ENCODE measurements at regions not wholly inside any gene's neighbourhood (a gene's known extent, or its start where the extent isn't known, plus 50 kb on each side); places are given as distances from the start of the nearest gene placed in this dataset.

DNA sequence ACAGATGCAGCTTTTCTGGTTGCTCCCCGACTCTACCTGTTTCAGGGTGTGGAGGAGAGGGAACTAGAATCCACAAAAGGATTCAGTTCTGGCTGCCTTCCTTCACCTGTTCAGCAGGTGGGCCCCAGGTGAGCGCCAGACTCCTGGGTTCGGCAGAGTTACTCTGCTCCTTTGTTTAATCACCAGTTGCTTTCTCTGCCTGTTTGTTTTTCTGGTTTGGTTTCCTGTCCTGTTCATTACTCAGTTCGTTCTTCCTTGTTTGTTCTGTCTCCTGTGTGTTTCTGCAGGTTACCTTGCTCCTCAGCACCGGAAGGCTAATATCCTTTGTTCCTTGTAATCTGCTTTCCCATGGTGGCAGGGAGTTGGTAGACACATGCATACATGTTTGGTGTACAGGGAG lies 508.5 kb upstream of the ATP11B start:
- TF ChIP-seq, protein P1, sequence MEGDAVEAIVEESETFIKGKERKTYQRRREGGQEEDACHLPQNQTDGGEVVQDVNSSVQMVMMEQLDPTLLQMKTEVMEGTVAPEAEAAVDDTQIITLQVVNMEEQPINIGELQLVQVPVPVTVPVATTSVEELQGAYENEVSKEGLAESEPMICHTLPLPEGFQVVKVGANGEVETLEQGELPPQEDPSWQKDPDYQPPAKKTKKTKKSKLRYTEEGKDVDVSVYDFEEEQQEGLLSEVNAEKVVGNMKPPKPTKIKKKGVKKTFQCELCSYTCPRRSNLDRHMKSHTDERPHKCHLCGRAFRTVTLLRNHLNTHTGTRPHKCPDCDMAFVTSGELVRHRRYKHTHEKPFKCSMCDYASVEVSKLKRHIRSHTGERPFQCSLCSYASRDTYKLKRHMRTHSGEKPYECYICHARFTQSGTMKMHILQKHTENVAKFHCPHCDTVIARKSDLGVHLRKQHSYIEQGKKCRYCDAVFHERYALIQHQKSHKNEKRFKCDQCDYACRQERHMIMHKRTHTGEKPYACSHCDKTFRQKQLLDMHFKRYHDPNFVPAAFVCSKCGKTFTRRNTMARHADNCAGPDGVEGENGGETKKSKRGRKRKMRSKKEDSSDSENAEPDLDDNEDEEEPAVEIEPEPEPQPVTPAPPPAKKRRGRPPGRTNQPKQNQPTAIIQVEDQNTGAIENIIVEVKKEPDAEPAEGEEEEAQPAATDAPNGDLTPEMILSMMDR (IDR thresholded peaks at IDR 0.05; ENCODE audit: low read depth, low read length, missing input control), result no peak
- TF ChIP-seq, protein P2, sequence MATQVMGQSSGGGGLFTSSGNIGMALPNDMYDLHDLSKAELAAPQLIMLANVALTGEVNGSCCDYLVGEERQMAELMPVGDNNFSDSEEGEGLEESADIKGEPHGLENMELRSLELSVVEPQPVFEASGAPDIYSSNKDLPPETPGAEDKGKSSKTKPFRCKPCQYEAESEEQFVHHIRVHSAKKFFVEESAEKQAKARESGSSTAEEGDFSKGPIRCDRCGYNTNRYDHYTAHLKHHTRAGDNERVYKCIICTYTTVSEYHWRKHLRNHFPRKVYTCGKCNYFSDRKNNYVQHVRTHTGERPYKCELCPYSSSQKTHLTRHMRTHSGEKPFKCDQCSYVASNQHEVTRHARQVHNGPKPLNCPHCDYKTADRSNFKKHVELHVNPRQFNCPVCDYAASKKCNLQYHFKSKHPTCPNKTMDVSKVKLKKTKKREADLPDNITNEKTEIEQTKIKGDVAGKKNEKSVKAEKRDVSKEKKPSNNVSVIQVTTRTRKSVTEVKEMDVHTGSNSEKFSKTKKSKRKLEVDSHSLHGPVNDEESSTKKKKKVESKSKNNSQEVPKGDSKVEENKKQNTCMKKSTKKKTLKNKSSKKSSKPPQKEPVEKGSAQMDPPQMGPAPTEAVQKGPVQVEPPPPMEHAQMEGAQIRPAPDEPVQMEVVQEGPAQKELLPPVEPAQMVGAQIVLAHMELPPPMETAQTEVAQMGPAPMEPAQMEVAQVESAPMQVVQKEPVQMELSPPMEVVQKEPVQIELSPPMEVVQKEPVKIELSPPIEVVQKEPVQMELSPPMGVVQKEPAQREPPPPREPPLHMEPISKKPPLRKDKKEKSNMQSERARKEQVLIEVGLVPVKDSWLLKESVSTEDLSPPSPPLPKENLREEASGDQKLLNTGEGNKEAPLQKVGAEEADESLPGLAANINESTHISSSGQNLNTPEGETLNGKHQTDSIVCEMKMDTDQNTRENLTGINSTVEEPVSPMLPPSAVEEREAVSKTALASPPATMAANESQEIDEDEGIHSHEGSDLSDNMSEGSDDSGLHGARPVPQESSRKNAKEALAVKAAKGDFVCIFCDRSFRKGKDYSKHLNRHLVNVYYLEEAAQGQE (IDR thresholded peaks at IDR 0.05), result no peak
- TF ChIP-seq RXRA (IDR thresholded peaks at IDR 0.05) (no peak), YY1 (IDR thresholded peaks at IDR 0.05) (no peak), MAX (IDR thresholded peaks at IDR 0.05) (no peak), EGR1 (IDR thresholded peaks at IDR 0.05; ENCODE audit: low read depth in 2 of 2) (no peak), TAF1 (conservative IDR thresholded peaks at IDR 0.05) (no peak), HNF4A (conservative IDR thresholded peaks at IDR 0.05) (no peak), RAD21 (IDR thresholded peaks at IDR 0.05) (no peak), JUND (IDR thresholded peaks at IDR 0.05) (no peak), FOXA1 (IDR thresholded peaks at IDR 0.05) (no peak)
